ENCODE measurements at regions not wholly inside any gene's neighbourhood (a gene's known extent, or its start where the extent isn't known, plus 50 kb on each side); places are given as distances from the start of the nearest gene placed in this dataset.
"Not testable (repeated sequence)": the region's sequence is repeated elsewhere in the genome, so short reads cannot be mapped to it uniquely, and the experiment has no call there.

- peak in 1 of 2 donors; percentile 22 for ATAC-seq
- intact Hi-C loops (cut with DNase I); DNase-seq: not testable (repeated sequence)
These were observed 88.1 kb downstream of the KCNJ18 start for GRCh38 chr17:21780293-21780888.

- DNase-seq; intact Hi-C loops (cut with DNase I); ATAC-seq: not testable (repeated sequence)
These were observed 88.8 kb downstream of the KCNJ18 start for GRCh38 chr17:21780919-21781665.

- intact Hi-C loops (cut with DNase I); ATAC-seq; DNase-seq: not testable (repeated sequence)
These were observed 89.3 kb downstream of the KCNJ18 start for GRCh38 chr17:21781666-21782024.

GRCh38 chr17:21782107-21782506, 89.8 kb downstream of the KCNJ18 start:
- intact Hi-C loops (cut with DNase I); ATAC-seq; DNase-seq: not testable (repeated sequence)

GRCh38 chr17:21782604-21783003, 90.3 kb downstream of the KCNJ18 start:
- intact Hi-C loops (cut with DNase I); ATAC-seq; DNase-seq: not testable (repeated sequence)

GRCh38 chr17:21783017-21783416, 90.7 kb downstream of the KCNJ18 start:
- ATAC-seq; intact Hi-C loops (cut with DNase I); DNase-seq: not testable (repeated sequence)

GRCh38 chr17:21814272-21814671, 121.9 kb downstream of the KCNJ18 start:
- DNase-seq; ATAC-seq; intact Hi-C loops (cut with DNase I): not testable (repeated sequence)

- intact Hi-C loops (cut with DNase I), result no loop called here
- DNase-seq (no peak), ATAC-seq (no peak)
These were observed 122.5 kb downstream of the KCNJ18 start for GRCh38 chr17:21814776-21815175.

GRCh38 chr17:21815352-21816063, 123.2 kb downstream of the KCNJ18 start:
- no peak for ATAC-seq
- no peak for DNase-seq
- intact Hi-C loops (cut with DNase I), result no loop called here

- intact Hi-C loops (cut with DNase I), result no loop called here
- DNase-seq (no peak), ATAC-seq (no peak)
These were observed 124.6 kb downstream of the KCNJ18 start for GRCh38 chr17:21816592-21817567.

GRCh38 chr17:21817791-21818364, 125.6 kb downstream of the KCNJ18 start:
- ATAC-seq, result no peak
- intact Hi-C loops (cut with DNase I), result no loop called here
- no peak for DNase-seq

- no peak for DNase-seq
- ATAC-seq, result no peak
- intact Hi-C loops (cut with DNase I), result no loop called here
These were observed 130.8 kb downstream of the KCNJ18 start for GRCh38 chr17:21823090-21823489.

- no peak for ATAC-seq
These were observed 131.3 kb downstream of the KCNJ18 start for GRCh38 chr17:21823643-21824042.

GRCh38 chr17:21841839-21842238, 149.5 kb downstream of the KCNJ18 start:
- intact Hi-C loops (cut with DNase I), result no loop called here
- ATAC-seq, result no peak
- DNase-seq, result no peak

More at GRCh38 chr17:21823643-21824042, 131.3 kb downstream of the KCNJ18 start:
- DNase-seq, result no peak
- intact Hi-C loops (cut with DNase I), result no loop called here

GRCh38 chr17:21842332-21843317, 150.3 kb downstream of the KCNJ18 start:
- ATAC-seq (no peak), DNase-seq (no peak)
- intact Hi-C loops (cut with DNase I), result no loop called here

- intact Hi-C loops (cut with DNase I), result no loop called here
- no peak for ATAC-seq
- no peak for DNase-seq
These were observed 151.1 kb downstream of the KCNJ18 start for GRCh38 chr17:21843318-21843865.

- DNase-seq (no peak), ATAC-seq (no peak)
- intact Hi-C loops (cut with DNase I), result no loop called here
These were observed 151.7 kb downstream of the KCNJ18 start for GRCh38 chr17:21843951-21844590.

Data from left cardiac atrium (tissue), 4 donors.